Neural cell (in vitro differentiated cells): ENCODE measurements at regions not wholly inside any gene's neighbourhood (a gene's known extent, or its start where the extent isn't known, plus 50 kb on each side); places are given as distances from the start of the nearest gene placed in this dataset.

Source experiments
- EP300 ChIP-seq: fragments of 450-650 bp; conservative IDR thresholded peaks from 2 replicates; pipeline ENCODE4 v1.6.1; 2014; ENCODE audit warnings: antibody characterized with exemption, mild to moderate bottlenecking, moderate library complexity; ENCODE audit not compliant: poor library complexity, severe bottlenecking
- EZH2 ChIP-seq: fragments of 200-600, 300-800 bp; shearing (Covaris generic), sonication (generic); IDR thresholded peaks from 2 replicates; pipeline ENCODE4 v1.6.1; 2014; ENCODE audit warnings: antibody characterized with exemption, low read length, borderline replicate concordance, mild to moderate bottlenecking; ENCODE audit not compliant: insufficient read depth, poor library complexity, severe bottlenecking
- MXI1 ChIP-seq: fragments of 450-650 bp; conservative IDR thresholded peaks from 2 replicates; pipeline ENCODE4 v1.6.1; 2014; ENCODE audit warnings: antibody characterized with exemption, mild to moderate bottlenecking; ENCODE audit not compliant: poor library complexity, severe bottlenecking
- POLR2AphosphoS5 ChIP-seq: IDR thresholded peaks from 2 replicates; pipeline ENCODE4 v1.6.1; 2012
- RAD21 ChIP-seq: fragments of 450-650 bp; conservative IDR thresholded peaks from 2 replicates; pipeline ENCODE4 v1.6.1; 2014; ENCODE audit warnings: antibody characterized with exemption, mild to moderate bottlenecking, moderate library complexity
- TF ChIP-seq, protein P1 (sequence below): fragments of 450-650 bp; IDR thresholded peaks from 2 replicates; pipeline ENCODE4 v1.5.1; 2014; ENCODE audit warnings: antibody characterized with exemption, mild to moderate bottlenecking, moderate library complexity; ENCODE audit not compliant: poor library complexity, severe bottlenecking

- no peak for TF ChIP-seq MXI1
- no peak for TF ChIP-seq EP300
- TF ChIP-seq, protein P1, sequence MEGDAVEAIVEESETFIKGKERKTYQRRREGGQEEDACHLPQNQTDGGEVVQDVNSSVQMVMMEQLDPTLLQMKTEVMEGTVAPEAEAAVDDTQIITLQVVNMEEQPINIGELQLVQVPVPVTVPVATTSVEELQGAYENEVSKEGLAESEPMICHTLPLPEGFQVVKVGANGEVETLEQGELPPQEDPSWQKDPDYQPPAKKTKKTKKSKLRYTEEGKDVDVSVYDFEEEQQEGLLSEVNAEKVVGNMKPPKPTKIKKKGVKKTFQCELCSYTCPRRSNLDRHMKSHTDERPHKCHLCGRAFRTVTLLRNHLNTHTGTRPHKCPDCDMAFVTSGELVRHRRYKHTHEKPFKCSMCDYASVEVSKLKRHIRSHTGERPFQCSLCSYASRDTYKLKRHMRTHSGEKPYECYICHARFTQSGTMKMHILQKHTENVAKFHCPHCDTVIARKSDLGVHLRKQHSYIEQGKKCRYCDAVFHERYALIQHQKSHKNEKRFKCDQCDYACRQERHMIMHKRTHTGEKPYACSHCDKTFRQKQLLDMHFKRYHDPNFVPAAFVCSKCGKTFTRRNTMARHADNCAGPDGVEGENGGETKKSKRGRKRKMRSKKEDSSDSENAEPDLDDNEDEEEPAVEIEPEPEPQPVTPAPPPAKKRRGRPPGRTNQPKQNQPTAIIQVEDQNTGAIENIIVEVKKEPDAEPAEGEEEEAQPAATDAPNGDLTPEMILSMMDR, result no peak
- no peak for TF ChIP-seq POLR2AphosphoS5
- no peak for TF ChIP-seq RAD21
- TF ChIP-seq EZH2, result no peak
Measured at GRCh38 chr4:180304321-180304720, 1938.9 kb upstream of the TENM3 start.
